ENCODE measurements at regions not wholly inside any gene's neighbourhood (a gene's known extent, or its start where the extent isn't known, plus 50 kb on each side); places are given as distances from the start of the nearest gene placed in this dataset.

DNA sequence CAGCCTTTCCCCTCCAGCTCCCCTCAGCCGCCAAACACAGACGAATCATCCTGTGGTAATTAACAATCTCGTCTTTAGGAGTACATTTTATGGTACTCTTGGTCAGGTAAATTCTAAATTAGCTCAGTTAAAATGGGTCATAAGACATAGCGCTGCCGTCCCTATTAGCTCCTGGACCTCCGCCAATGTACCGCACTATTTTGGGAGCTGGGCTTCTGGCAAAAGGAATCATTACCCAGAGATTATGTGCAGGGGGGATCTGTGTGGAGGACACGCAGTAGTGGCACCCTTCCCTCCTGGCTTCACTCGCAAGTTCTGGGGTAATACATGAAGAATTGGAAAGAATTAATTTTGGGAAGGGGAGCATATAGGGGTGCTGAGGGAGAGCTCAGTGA lies 68.6 kb upstream of the ONECUT1 start:
- Histone ChIP-seq H3K9me3 (ENCODE audit: control insufficient read depth in 5 of 5, low read length in 5 of 5) (no peaks in the 10 kb centered on the region), H3K4me1 (ENCODE audit: control insufficient read depth in 5 of 5, insufficient read depth in 5 of 5, low read length in 5 of 5) (no peaks in the 10 kb centered on the region), H3K27ac (ENCODE audit: low read depth, low read length) (no peak overlapping the region), H3K4me3 (ENCODE audit: low read depth in 1 of 5, low read length in 5 of 5) (no peak overlapping the region), H3K27me3 (ENCODE audit: control insufficient read depth in 5 of 5, insufficient read depth in 4 of 5, low read length in 5 of 5) (peaks cover 0 to 8% (median 2%) of the 10 kb centered on the region in 5 donors), H3K36me3 (ENCODE audit: control insufficient read depth in 5 of 5, insufficient read depth in 5 of 5, low read length in 5 of 5) (no peaks in the 10 kb centered on the region), H3K9ac (ENCODE audit: low read length in 5 of 5) (no peak overlapping the region)

DNA sequence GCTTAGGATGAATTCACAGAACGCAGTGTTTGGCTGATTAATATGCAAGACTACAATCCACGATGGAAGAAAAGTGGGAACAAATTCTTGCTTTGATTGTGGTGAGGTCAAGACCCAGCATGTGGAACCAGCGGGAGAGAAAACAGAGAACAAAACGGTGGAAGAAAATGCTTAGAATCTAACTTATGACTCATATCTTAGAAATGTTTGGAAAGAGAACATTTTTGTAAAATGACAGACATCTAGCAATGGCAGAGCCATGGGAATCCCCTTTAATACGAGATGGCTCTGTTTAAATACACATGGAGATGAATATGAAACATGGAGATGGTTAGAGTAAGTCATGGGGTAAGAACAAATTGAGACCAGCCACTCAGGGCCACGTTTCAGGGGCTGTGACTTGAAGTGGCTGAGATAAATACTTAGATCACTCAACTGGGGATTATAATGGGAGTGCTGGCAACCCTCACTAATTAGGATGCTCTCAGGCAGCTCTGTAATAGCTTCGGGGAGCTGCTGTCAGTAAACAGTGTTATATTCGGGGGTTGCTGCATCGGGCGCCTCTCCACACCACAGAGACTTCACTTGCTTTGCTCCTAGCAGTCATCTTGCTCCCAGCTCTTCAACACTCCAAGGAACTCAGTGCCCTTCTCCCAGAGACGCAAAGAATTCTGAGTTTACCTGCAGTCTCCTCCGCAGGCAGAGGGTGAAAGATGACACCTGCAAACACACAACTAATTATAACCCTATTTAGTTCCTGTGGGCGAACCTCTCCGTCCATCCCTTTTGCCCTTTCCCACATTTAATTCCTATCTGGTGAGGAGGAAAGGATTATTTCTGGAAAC lies 68.0 kb upstream of the ONECUT1 start:
- H3K4me1 ChIP-seq (ENCODE audit: control insufficient read depth in 5 of 5, insufficient read depth in 5 of 5, low read length in 5 of 5) = no peaks in the 10 kb centered on the region
- H3K4me3 ChIP-seq (ENCODE audit: low read depth in 1 of 5, low read length in 5 of 5) = no peak overlapping the region
- H3K36me3 ChIP-seq (ENCODE audit: control insufficient read depth in 5 of 5, insufficient read depth in 5 of 5, low read length in 5 of 5) = no peaks in the 10 kb centered on the region
- H3K27ac ChIP-seq (ENCODE audit: low read depth, low read length) = no peak overlapping the region
- no peaks in the 10 kb centered on the region for H3K9me3 ChIP-seq (ENCODE audit: control insufficient read depth in 5 of 5, low read length in 5 of 5)
- H3K27me3 ChIP-seq (ENCODE audit: control insufficient read depth in 5 of 5, insufficient read depth in 4 of 5, low read length in 5 of 5) = peaks cover 0 to 8% (median 2%) of the 10 kb centered on the region in 5 donors
- no peak overlapping the region for H3K9ac ChIP-seq (ENCODE audit: low read length in 5 of 5)

DNA sequence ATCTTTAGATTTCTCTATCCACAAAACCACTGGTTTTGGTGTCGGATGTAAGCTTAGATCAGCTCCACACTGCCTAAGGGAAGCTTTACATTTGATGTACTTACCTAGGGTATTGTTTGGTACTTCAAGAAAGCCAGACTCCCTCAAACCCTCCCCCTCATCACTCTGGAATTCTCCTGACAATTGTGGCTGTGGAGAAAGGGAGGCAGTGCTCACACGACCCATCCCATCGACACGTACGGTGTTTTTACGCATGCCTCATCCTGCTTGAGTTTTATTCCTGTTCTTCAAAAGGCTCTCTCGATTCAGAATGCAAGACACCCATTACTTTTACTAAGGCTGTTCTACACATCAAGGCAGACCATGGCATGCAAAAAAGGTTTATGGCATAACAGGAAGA lies 67.3 kb upstream of the ONECUT1 start:
- Histone ChIP-seq H3K9me3 (ENCODE audit: control insufficient read depth in 5 of 5, low read length in 5 of 5) (no peaks in the 10 kb centered on the region), H3K27me3 (ENCODE audit: control insufficient read depth in 5 of 5, insufficient read depth in 4 of 5, low read length in 5 of 5) (peaks cover 0 to 8% (median 2%) of the 10 kb centered on the region in 5 donors), H3K36me3 (ENCODE audit: control insufficient read depth in 5 of 5, insufficient read depth in 5 of 5, low read length in 5 of 5) (no peaks in the 10 kb centered on the region), H3K4me3 (ENCODE audit: low read depth in 1 of 5, low read length in 5 of 5) (no peak overlapping the region), H3K27ac (ENCODE audit: low read depth, low read length) (no peak overlapping the region), H3K4me1 (ENCODE audit: control insufficient read depth in 5 of 5, insufficient read depth in 5 of 5, low read length in 5 of 5) (no peaks in the 10 kb centered on the region), H3K9ac (ENCODE audit: low read length in 5 of 5) (no peak overlapping the region)

DNA sequence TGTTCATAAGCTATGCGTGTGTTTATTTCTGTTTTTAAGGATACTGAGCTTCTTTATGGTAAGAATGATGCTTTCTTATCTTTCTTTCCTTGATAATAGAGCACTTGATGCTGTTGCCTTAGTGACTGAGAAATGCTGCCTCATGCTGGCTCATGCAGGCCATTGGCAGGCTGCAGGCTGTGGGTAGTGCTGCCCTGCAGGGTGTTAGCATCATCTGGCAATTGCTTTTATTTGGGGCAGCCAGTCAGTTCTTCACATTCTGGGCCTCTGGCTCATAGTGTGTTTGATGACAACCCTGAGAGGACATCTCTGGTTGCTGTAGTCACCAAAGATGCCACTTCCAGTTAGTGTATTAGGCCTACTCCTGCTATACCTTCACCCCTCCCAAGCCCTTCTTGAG lies 66.2 kb upstream of the ONECUT1 start:
- Histone ChIP-seq H3K4me1 (ENCODE audit: control insufficient read depth in 5 of 5, insufficient read depth in 5 of 5, low read length in 5 of 5) (no peaks in the 10 kb centered on the region), H3K9me3 (ENCODE audit: control insufficient read depth in 5 of 5, low read length in 5 of 5) (no peaks in the 10 kb centered on the region), H3K9ac (ENCODE audit: low read length in 5 of 5) (no peak overlapping the region), H3K27ac (ENCODE audit: low read depth, low read length) (no peak overlapping the region), H3K36me3 (ENCODE audit: control insufficient read depth in 5 of 5, insufficient read depth in 5 of 5, low read length in 5 of 5) (no peaks in the 10 kb centered on the region), H3K4me3 (ENCODE audit: low read depth in 1 of 5, low read length in 5 of 5) (no peak overlapping the region), H3K27me3 (ENCODE audit: control insufficient read depth in 5 of 5, insufficient read depth in 4 of 5, low read length in 5 of 5) (peaks cover 0 to 8% (median 2%) of the 10 kb centered on the region in 5 donors)

DNA sequence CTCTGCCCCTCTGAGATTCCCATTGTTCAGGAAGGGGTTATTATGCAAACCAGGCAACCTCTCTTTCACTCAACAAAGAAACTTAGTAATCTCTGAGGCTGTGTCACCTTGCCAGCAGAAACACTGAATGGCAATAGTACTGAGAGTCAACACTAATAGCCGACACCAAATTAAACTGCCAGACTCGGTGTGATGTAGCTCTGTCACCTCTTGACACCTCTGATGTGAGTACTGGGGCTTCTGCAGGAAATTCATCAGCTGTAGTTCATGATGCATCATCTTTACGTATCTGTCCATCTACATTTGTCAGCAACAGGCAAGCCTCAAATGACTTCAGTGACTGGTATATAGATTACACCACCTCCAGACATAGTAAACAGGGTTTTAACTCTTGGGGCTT lies 65.0 kb upstream of the ONECUT1 start:
- Histone ChIP-seq H3K4me3 (ENCODE audit: low read depth in 1 of 5, low read length in 5 of 5) (no peak overlapping the region), H3K36me3 (ENCODE audit: control insufficient read depth in 5 of 5, insufficient read depth in 5 of 5, low read length in 5 of 5) (no peaks in the 10 kb centered on the region), H3K27me3 (ENCODE audit: control insufficient read depth in 5 of 5, insufficient read depth in 4 of 5, low read length in 5 of 5) (peaks cover 0 to 8% (median 2%) of the 10 kb centered on the region in 5 donors), H3K9ac (ENCODE audit: low read length in 5 of 5) (no peak overlapping the region), H3K27ac (ENCODE audit: low read depth, low read length) (no peak overlapping the region), H3K4me1 (ENCODE audit: control insufficient read depth in 5 of 5, insufficient read depth in 5 of 5, low read length in 5 of 5) (no peaks in the 10 kb centered on the region), H3K9me3 (ENCODE audit: control insufficient read depth in 5 of 5, low read length in 5 of 5) (no peaks in the 10 kb centered on the region)

DNA sequence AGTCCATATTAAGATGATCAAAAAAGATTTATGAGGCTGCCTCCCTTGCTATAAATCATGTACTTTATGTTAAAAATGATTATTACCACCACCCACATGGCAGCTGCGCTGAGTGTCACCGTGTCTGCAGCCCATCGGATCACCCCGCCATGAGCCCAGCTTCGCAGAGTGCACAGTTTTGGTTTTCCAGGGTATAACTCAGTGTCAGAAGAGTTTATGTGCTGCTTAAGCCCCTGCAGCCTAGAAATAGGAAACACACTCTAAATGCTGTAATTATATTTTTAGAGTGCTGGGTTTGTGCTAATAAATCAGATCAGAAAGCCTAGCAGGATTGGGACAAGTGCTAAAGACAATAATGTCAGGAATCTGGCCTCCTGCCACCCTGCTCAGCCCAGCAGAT lies 54.7 kb upstream of the ONECUT1 start:
- Histone ChIP-seq H3K27ac (ENCODE audit: low read depth, low read length) (no peak overlapping the region), H3K4me1 (ENCODE audit: control insufficient read depth in 5 of 5, insufficient read depth in 5 of 5, low read length in 5 of 5) (no peaks in the 10 kb centered on the region), H3K9me3 (ENCODE audit: control insufficient read depth in 5 of 5, low read length in 5 of 5) (peaks cover 0 to 4% (median 0%) of the 10 kb centered on the region in 5 donors), H3K36me3 (ENCODE audit: control insufficient read depth in 5 of 5, insufficient read depth in 5 of 5, low read length in 5 of 5) (no peaks in the 10 kb centered on the region), H3K4me3 (ENCODE audit: low read depth in 1 of 5, low read length in 5 of 5) (no peak overlapping the region), H3K9ac (ENCODE audit: low read length in 5 of 5) (no peak overlapping the region), H3K27me3 (ENCODE audit: control insufficient read depth in 5 of 5, insufficient read depth in 4 of 5, low read length in 5 of 5) (peaks cover 0 to 3% (median 0%) of the 10 kb centered on the region in 5 donors)

Data from subcutaneous abdominal adipose tissue (tissue), 5 donors.